Mucosa of rectum (tissue), 2 donors: ENCODE measurements at regions not wholly inside any gene's neighbourhood (a gene's known extent, or its start where the extent isn't known, plus 50 kb on each side); places are given as distances from the start of the nearest gene placed in this dataset.

Experiments used
- H3K27ac ChIP-seq, 2 donors: one replicate each; pipeline ENCODE4 v1.7.0; 2013; ENCODE audit warnings: inconsistent platforms in 2 of 2, low read depth in 2 of 2, low read length in 2 of 2
- H3K27me3 ChIP-seq, 2 donors: one replicate each; pipeline ENCODE4 v1.7.0; 2013; ENCODE audit warnings: low read length in 2 of 2; ENCODE audit not compliant: control insufficient read depth in 2 of 2, insufficient read depth in 2 of 2
- H3K36me3 ChIP-seq, 2 donors: one replicate each; pipeline ENCODE4 v1.7.0; 2013; ENCODE audit warnings: low read length in 2 of 2; ENCODE audit not compliant: control insufficient read depth in 2 of 2, insufficient read depth in 2 of 2
- H3K4me1 ChIP-seq, 2 donors: one replicate each; pipeline ENCODE4 v1.7.0; 2013; ENCODE audit warnings: low read length in 2 of 2, mild to moderate bottlenecking in 1 of 2; ENCODE audit not compliant: control insufficient read depth in 2 of 2, insufficient read depth in 2 of 2
- H3K4me3 ChIP-seq, 2 donors: one replicate each; pipeline ENCODE4 v1.7.0; 2013; ENCODE audit warnings: low read length in 2 of 2
- H3K9ac ChIP-seq, 2 donors: one replicate each; pipeline ENCODE4 v1.7.0; 2013; ENCODE audit warnings: low read length in 2 of 2, low read depth in 1 of 2, mild to moderate bottlenecking in 1 of 2
- H3K9me3 ChIP-seq, 2 donors: one replicate each; pipeline ENCODE4 v1.7.0; 2013; ENCODE audit warnings: low read length in 2 of 2; ENCODE audit not compliant: control insufficient read depth in 2 of 2
- donor health status: healthy.
- donor health status: Normal muscosa, but diverticular disease.

DNA sequence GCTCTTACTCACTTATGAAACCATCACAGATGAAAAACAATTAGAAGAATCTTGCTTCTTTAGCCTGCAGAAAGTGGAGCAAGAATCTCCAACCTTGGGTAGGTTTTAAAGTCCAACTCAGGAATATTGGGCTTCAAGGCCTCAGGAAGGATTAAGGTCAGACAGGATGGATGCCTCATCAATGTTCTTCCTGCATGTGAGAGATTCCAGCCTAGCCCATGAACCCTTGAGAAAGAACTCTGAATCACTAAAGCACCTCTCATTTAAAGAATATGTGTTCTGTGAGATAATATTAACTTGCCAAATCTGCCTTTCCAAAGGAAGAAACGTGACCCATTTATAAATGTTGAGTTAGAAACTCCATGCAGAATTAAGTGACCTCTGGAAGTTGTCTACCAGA, 345.2 kb upstream of the CAMK1G start:
- H3K4me3 ChIP-seq = no peak overlapping the region
- no peak overlapping the region for H3K27ac ChIP-seq
- H3K9ac ChIP-seq = no peak overlapping the region
- H3K36me3 ChIP-seq = no peaks in the 10 kb centered on the region
- no peaks in the 10 kb centered on the region for H3K9me3 ChIP-seq
- peaks cover 0 to 3% of the 10 kb centered on the region in 2 donors for H3K27me3 ChIP-seq
- no peaks in the 10 kb centered on the region for H3K4me1 ChIP-seq

DNA sequence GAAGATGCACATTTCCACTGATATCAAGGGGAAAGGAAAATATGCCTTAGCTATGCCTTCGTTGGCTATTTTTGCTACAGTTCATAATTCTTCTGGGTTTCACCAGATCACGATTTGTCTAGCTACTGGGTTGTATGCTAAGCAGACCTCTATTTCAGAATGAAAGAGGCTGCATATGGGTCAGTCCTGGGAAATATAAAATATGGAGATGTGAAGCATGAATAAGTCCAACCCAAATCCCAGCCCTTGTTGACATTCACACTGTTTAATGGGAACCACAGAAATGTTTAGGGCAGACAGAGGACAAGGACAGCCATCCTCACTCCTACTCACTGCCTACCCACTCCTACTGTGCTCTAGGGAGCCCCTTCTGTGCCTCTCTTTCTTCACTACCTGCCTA, 343.2 kb upstream of the CAMK1G start:
- Histone ChIP-seq H3K27me3 (peaks cover 0 to 3% of the 10 kb centered on the region in 2 donors), H3K36me3 (no peaks in the 10 kb centered on the region), H3K4me1 (no peaks in the 10 kb centered on the region), H3K9me3 (no peaks in the 10 kb centered on the region), H3K4me3 (no peak overlapping the region), H3K9ac (no peak overlapping the region), H3K27ac (no peak overlapping the region)

DNA sequence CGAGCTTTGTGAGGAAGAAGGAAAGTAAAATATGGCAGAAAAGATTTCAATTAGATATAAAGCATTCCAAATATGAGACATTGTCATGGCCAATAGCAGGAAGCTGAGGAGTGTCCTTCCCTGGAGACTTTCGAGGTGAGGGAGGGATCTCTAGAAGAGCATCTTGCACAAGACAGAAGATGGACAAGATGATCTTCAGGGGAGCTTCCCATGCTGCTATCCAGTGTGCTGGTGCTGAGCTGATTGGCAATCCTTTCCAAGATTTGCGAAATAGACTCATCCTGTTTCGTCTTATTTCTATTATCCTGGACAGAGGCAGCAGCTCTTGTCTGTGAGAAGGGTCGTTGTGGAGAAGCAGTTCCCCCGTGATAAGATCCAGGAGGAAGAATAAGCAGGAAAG, 342.0 kb upstream of the CAMK1G start:
- peaks cover 0 to 3% of the 10 kb centered on the region in 2 donors for H3K27me3 ChIP-seq
- H3K9ac ChIP-seq = no peak overlapping the region
- no peaks in the 10 kb centered on the region for H3K36me3 ChIP-seq
- H3K9me3 ChIP-seq = no peaks in the 10 kb centered on the region
- no peaks in the 10 kb centered on the region for H3K4me1 ChIP-seq
- H3K4me3 ChIP-seq = no peak overlapping the region
- no peak overlapping the region for H3K27ac ChIP-seq

DNA sequence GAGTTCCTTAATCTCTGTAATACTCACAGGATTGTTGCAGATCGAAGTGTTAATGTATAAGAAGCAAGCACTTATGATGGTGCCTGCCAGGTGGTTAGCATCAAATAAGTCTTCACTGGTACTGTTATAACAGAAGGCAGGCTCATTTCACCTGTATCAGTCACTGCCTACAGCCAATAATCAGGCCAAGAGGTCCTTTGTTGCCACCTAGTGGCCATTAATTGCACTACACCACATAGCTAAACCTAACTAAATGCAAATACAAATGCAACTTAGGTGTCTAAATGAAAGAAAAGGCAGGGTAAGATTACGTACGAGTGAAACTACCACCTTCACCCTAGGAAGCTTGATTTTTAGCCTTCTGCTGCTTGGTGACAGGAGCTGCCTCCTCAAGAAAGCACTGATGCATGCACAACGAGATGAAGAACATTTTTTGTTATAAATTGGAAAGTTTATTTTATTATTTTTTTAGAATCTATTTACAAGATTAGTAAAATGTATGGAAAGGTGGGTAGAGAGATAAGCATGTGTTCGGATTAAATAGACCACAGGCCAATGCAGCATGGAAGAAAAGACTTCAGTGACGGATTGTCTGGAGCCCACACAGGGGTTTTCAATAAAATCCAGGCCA, 334.8 kb upstream of the CAMK1G start:
- no peak overlapping the region for H3K9ac ChIP-seq
- H3K4me3 ChIP-seq = no peak overlapping the region
- H3K27ac ChIP-seq = no peak overlapping the region
- H3K36me3 ChIP-seq = no peaks in the 10 kb centered on the region
- no peaks in the 10 kb centered on the region for H3K9me3 ChIP-seq
- H3K4me1 ChIP-seq = no peaks in the 10 kb centered on the region
- H3K27me3 ChIP-seq = no peaks in the 10 kb centered on the region

DNA sequence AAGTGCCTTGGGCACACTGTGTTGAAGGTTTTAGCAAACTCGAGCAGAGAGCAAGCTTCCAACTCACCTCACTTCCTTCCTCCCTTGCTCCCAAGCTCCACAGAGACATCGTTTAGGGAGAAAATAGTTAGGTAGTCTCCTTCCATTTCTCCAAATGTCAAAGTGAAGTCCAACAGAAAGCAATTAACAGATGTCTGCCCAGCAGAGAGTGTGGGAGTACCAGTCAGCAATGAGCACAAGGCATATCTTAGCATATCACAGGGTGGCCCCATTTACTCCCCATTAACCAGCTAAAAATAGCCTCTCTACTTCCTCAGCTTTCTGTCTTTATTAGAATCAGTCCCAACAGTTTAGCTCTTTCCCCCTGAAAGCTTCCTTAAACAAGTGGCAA, 334.2 kb upstream of the CAMK1G start:
- Histone ChIP-seq H3K9ac (no peak overlapping the region), H3K27me3 (no peaks in the 10 kb centered on the region), H3K4me1 (no peaks in the 10 kb centered on the region), H3K36me3 (no peaks in the 10 kb centered on the region), H3K27ac (no peak overlapping the region), H3K4me3 (no peak overlapping the region), H3K9me3 (no peaks in the 10 kb centered on the region)

DNA sequence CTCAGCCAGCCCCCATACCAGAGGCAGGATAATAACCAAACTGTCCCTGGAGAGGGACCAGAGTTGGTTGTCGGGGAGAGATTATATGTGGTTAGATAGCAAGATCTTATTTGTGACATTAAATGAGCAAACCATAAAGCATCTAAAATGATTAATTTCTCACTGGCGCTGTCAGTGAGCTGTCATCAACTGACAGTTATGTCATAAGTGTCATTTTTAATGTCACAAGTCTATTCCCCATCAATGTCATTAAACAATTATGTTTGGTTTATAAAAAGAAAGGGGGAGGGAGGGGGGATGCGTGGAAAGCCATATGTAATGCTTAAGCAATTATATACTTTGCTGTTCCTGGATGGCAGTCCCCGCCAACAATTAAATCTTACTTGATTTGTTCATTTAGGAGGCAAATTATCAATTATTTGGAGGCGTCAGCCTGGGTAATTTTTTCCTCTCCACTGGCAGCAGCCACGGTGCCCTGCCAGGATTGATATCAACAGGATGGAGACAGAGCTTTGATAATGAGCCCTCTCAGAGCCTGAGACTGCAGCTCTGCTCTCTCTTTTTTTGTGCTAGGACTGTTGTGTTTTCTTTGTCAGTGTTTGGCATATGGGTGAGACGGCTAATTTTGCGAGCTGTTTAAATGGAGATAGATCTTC, 333.6 kb upstream of the CAMK1G start:
- Histone ChIP-seq H3K4me1 (no peaks in the 10 kb centered on the region), H3K4me3 (no peak overlapping the region), H3K27me3 (no peaks in the 10 kb centered on the region)

DNA sequence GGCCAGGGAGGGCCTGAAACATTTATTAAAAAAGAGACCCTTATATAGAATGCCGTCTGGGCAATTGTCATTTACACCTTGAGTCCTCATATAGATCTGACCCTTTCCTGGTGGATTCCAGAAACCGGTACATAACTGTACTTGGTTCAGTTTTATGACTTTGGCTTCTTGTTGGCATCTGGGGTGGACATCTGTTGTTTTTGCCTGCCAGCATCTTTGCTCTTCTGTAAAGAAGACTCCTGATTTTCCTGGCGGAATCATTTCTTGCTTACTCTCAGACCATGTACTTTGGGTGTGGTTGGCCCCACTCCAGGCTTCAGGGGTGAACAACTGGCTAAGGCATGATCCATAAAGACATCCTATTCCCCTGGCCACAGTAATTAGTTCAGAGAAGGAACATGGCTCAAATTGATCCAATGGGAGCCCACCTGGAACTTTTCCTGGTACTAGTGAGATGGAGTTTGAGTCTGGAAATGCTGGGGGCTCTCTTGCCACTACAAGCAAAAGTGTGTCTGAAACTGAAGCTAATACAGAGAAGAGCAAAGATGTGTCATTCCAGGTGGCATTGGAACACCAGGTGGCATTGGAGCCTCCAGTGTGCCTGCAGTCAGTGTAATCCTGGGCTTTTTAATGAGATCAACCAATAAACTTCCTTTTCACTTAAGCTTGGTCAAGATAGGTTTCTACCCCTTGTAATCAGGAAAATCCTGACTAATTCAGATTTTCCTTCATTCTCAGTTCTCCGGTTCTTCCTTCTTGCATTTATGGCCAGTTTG, 332.5 kb upstream of the CAMK1G start:
- Histone ChIP-seq H3K36me3 (no peaks in the 10 kb centered on the region), H3K4me3 (no peak overlapping the region), H3K4me1 (no peaks in the 10 kb centered on the region), H3K9me3 (no peaks in the 10 kb centered on the region), H3K27me3 (no peaks in the 10 kb centered on the region), H3K27ac (no peak overlapping the region), H3K9ac (no peak overlapping the region)

More for the DNA sequence above, 333.6 kb upstream of the CAMK1G start:
- no peak overlapping the region for H3K9ac ChIP-seq
- no peaks in the 10 kb centered on the region for H3K36me3 ChIP-seq
- H3K9me3 ChIP-seq = no peaks in the 10 kb centered on the region
- H3K27ac ChIP-seq = no peak overlapping the region

DNA sequence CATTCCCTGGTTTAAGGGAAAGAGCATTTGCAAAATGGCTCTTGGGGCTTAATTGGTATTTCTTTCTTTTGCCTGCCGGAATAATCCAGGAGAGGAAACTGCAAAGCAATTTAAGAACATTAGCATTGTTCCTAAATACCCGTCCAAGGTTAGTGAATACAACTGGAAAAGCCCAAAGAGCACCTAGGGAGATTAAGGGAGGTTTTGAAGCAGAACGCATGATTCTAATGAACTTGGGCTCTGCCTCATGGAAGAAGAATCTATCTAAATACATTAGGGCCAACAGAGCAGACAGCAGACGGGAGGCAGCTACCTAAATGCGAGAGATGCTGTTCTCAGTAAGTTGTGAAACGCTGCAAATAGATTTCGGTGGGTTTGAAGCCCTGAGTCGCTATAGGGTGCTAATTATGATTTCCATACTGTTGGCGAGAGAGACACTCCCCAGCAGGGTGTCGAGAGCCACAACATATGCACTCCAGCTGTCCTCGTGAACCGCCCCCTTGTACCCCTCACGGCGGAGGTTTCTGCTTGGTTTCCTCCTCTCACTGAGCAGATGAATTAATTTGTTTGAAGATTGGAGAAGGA, 326.7 kb upstream of the CAMK1G start:
- Histone ChIP-seq H3K9me3 (peaks cover 0 to 3% of the 10 kb centered on the region in 2 donors), H3K4me1 (no peaks in the 10 kb centered on the region), H3K4me3 (no peak overlapping the region), H3K9ac (no peak overlapping the region), H3K27me3 (no peaks in the 10 kb centered on the region), H3K27ac (no peak overlapping the region), H3K36me3 (no peaks in the 10 kb centered on the region)

DNA sequence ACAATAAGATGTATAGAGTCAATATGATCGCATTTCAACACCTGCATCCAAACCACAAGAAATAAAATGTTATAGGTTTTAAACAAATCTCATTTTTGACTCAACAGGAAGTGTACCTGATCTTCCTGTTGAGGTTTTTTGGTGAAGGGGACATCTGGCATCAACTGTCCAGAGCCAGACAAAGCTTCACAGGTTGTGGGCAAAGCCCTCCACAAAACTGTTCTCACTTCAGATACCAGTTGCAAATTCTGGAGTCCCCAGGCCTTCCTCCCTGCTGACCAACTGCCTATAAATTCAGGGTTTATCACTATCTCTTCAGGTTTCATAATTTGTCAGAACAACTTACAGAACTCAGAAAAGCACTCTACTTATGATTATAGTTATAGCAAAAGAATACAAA, 326.1 kb upstream of the CAMK1G start:
- H3K4me1 ChIP-seq = no peaks in the 10 kb centered on the region
- H3K27ac ChIP-seq = no peak overlapping the region
- no peak overlapping the region for H3K9ac ChIP-seq
- H3K36me3 ChIP-seq = no peaks in the 10 kb centered on the region
- peaks cover 0 to 3% of the 10 kb centered on the region in 2 donors for H3K9me3 ChIP-seq
- H3K4me3 ChIP-seq = no peak overlapping the region
- H3K27me3 ChIP-seq = no peaks in the 10 kb centered on the region

DNA sequence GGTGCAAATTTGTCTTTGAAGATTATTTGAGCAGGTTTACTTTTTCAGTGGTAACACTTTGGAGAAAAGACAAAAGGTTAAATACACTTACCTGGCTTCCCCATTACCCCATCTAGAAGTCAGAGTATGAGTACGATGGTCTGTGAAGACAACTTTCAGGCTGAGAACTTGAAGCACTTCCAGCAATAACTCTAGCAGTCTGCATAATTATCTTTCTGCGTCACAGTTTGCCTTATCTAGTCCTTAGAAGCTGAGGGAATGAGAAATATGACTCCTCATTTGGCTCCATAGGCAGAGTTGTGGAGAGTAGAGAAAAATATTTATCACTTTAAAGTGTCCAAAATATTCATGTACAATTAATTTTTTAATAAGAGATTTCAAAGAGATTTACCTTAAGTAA, 323.4 kb upstream of the CAMK1G start:
- H3K9me3 ChIP-seq = peaks cover 0 to 3% of the 10 kb centered on the region in 2 donors
- no peak overlapping the region for H3K27ac ChIP-seq
- no peaks in the 10 kb centered on the region for H3K27me3 ChIP-seq
- no peak overlapping the region for H3K9ac ChIP-seq
- H3K4me1 ChIP-seq = no peaks in the 10 kb centered on the region
- no peaks in the 10 kb centered on the region for H3K36me3 ChIP-seq
- H3K4me3 ChIP-seq = no peak overlapping the region
